Vagina (tissue), 2 donors: ENCODE measurements at regions not wholly inside any gene's neighbourhood (a gene's known extent, or its start where the extent isn't known, plus 50 kb on each side); places are given as distances from the start of the nearest gene placed in this dataset.

Source experiments
- DNase-seq, 2 donors: peaks; one replicate each; pipeline ENCODE4 v3.0.0-alpha.2; 2017; ENCODE audit errors: extremely low spot score in 2 of 2
- H3K27ac ChIP-seq: fragments of 200-600 bp; sonication (generic); one replicate; pipeline ENCODE4 v1.5.1; 2019
- H3K27me3 ChIP-seq: fragments of 200-600 bp; sonication (generic); one replicate; pipeline ENCODE4 v1.5.1; 2019
- H3K36me3 ChIP-seq, 2 donors: fragments of 200-600 bp; sonication (generic); one replicate each; pipeline ENCODE4 v1.5.1; 2017 to 2019
- H3K4me1 ChIP-seq: fragments of 200-600 bp; sonication (generic); one replicate; pipeline ENCODE4 v1.5.1; 2019
- H3K4me3 ChIP-seq, 2 donors: fragments of 200-600 bp; sonication (generic); 1 replicate in 1 of 2; 2 replicates in 1 of 2; pipeline ENCODE4 v1.5.1; 2016 to 2019
- H3K9me3 ChIP-seq: fragments of 200-600 bp; sonication (generic); one replicate; pipeline ENCODE4 v1.5.1; 2019
- POLR2A ChIP-seq, 2 donors: fragments of 450-650 bp; IDR thresholded peaks; one replicate each; pipeline ENCODE4 v1.6.1; 2017; ENCODE audit warnings: antibody characterized with exemption in 2 of 2, mild to moderate bottlenecking in 2 of 2, moderate library complexity in 2 of 2
- POLR2AphosphoS5 ChIP-seq, 2 donors: sonication (generic); formaldehyde crosslinking; IDR thresholded peaks; one replicate each; pipeline ENCODE4 v1.9.0; 2017; ENCODE audit warnings: antibody characterized with exemption in 2 of 2, mild to moderate bottlenecking in 2 of 2, low read depth in 1 of 2; ENCODE audit not compliant: insufficient read depth in 1 of 2
- intact Hi-C: fragments of 100-400 bp; cut with DNase I; formaldehyde crosslinking; loops from one replicate; pipeline ENCODE4 v1.15.1; 2023
- TF ChIP-seq, protein P1 (sequence below), 3 experiments: fragments of 450-650 bp in 2 of 3; fragments of 200-600 bp in 1 of 3; sonication (generic) in 1 of 3; IDR thresholded peaks; one replicate each; pipeline ENCODE4 v1.5.1; 2017 to 2019; ENCODE audit warnings: antibody characterized with exemption in 3 of 3, mild to moderate bottlenecking in 2 of 3, moderate library complexity in 2 of 3

DNA sequence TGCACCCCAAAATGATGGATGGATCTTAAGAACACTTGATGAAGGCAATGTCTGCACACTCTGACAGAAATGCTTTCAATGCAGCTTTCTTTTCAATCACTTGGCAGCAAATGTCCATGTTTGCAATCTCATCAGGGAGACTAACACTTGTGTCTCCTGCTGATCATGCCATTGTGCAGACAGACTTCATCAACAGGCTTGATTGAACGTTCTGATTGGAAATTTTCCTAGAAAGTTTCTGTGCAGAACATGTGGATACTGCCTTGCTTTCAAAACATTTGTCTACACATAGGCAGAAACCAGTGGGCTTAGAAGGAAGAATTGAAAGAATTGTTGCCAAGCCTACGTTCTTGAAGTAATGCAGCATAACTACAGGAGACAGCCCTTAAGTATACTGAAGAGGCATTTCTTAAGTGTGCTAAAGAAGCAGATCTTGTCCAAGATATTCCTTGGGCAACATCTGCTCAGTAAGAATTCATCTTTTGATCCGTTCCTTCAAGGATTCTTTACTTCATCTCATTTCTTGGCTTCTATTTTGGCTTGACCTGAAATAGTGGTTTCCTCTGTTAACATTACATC is 120.4 kb upstream of the PLCB4 start:
- TF ChIP-seq, protein P1, sequence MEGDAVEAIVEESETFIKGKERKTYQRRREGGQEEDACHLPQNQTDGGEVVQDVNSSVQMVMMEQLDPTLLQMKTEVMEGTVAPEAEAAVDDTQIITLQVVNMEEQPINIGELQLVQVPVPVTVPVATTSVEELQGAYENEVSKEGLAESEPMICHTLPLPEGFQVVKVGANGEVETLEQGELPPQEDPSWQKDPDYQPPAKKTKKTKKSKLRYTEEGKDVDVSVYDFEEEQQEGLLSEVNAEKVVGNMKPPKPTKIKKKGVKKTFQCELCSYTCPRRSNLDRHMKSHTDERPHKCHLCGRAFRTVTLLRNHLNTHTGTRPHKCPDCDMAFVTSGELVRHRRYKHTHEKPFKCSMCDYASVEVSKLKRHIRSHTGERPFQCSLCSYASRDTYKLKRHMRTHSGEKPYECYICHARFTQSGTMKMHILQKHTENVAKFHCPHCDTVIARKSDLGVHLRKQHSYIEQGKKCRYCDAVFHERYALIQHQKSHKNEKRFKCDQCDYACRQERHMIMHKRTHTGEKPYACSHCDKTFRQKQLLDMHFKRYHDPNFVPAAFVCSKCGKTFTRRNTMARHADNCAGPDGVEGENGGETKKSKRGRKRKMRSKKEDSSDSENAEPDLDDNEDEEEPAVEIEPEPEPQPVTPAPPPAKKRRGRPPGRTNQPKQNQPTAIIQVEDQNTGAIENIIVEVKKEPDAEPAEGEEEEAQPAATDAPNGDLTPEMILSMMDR (IDR thresholded peaks at IDR 0.05), result no peak
- TF ChIP-seq POLR2AphosphoS5 (IDR thresholded peaks at IDR 0.05; ENCODE audit: insufficient read depth in 1 of 2, low read depth in 1 of 2) (no peak), POLR2A (IDR thresholded peaks at IDR 0.05) (no peak)
- intact Hi-C loops, result no loop called here
- no peak for DNase-seq
- Histone ChIP-seq H3K9me3 (no peaks in the 10 kb centered on the region), H3K27ac (no peak overlapping the region), H3K4me1 (peaks cover 17% of the 10 kb centered on the region), H3K27me3 (no peaks in the 10 kb centered on the region), H3K4me3 (no peak overlapping the region), H3K36me3 (no peaks in the 10 kb centered on the region)

DNA sequence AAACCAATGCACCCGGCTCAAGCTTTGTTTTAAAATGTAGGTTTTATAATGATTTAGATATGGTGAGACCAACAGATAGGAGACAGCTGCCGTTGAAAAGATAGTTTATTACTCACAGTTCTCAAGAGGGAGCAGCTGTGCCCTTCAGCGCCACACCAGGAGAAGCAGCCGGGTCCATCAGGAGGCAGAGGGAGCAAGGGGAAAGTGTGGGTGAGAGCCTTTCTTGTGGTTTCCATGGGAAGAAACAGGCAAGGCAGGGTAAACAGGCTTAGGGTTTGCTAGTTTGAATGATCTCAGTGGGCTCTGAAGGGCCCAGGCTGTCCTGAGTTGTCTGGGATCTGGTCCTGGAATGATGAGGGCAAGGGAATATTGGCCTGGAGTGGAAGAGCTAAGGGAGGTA is 117.7 kb upstream of the PLCB4 start:
- Histone ChIP-seq H3K36me3 (no peaks in the 10 kb centered on the region), H3K27ac (no peak overlapping the region), H3K4me1 (peaks cover 14% of the 10 kb centered on the region), H3K4me3 (no peak overlapping the region), H3K9me3 (no peaks in the 10 kb centered on the region), H3K27me3 (no peaks in the 10 kb centered on the region)
- DNase-seq, result no peak
- intact Hi-C loops, result no loop called here
- TF ChIP-seq, protein P1 (IDR thresholded peaks at IDR 0.05), result no peak
- no peak for TF ChIP-seq POLR2A (IDR thresholded peaks at IDR 0.05)
- TF ChIP-seq POLR2AphosphoS5 (IDR thresholded peaks at IDR 0.05; ENCODE audit: insufficient read depth in 1 of 2, low read depth in 1 of 2), result no peak

DNA sequence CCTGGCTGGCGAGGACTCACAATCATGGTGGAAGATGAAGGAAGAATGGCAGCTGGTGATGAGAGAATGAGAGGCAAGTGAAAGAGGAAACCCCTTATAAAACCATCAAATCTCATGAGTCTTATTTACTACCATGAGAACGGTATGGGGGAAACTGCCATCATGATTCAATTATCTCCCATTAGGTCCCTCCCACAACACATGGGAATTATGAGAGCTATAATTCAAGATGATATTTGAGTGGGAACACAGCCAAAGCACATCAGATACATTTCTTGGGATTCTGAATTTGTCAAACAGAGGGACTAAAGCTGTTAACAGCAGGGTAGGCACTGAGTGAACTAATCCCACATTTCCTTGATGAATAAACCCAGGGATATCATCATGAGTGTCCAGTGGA is 116.2 kb upstream of the PLCB4 start:
- Histone ChIP-seq H3K27me3 (no peaks in the 10 kb centered on the region), H3K27ac (no peak overlapping the region), H3K36me3 (no peaks in the 10 kb centered on the region), H3K9me3 (no peaks in the 10 kb centered on the region), H3K4me1 (peaks cover under 1% of the 10 kb centered on the region), H3K4me3 (no peak overlapping the region)
- no peak for DNase-seq
- TF ChIP-seq POLR2AphosphoS5 (IDR thresholded peaks at IDR 0.05; ENCODE audit: insufficient read depth in 1 of 2, low read depth in 1 of 2) (no peak), POLR2A (IDR thresholded peaks at IDR 0.05) (no peak)
- TF ChIP-seq, protein P1 (IDR thresholded peaks at IDR 0.05), result no peak
- intact Hi-C loops, result no loop called here

DNA sequence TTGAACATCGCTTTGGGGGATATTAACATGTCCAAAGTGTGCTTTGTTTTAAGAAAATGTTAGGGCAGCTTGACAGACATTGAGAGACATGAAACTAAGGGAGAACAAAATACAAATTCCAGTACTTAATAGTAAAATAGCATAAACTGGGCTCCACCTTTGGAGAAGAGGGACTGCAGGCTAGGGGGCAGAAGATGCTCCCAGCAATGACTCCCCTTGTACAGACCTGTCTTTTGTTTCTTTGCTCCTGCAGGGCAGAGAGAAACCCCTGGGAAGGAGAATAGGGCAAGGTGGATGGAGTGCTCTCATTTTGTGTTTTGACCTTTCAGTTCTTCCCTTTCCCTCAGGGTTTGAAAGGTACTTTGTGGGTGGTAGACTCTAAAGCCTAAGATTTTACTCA is 115.6 kb upstream of the PLCB4 start:
- TF ChIP-seq POLR2A (IDR thresholded peaks at IDR 0.05) (no peak), POLR2AphosphoS5 (IDR thresholded peaks at IDR 0.05; ENCODE audit: insufficient read depth in 1 of 2, low read depth in 1 of 2) (no peak)
- TF ChIP-seq, protein P1 (IDR thresholded peaks at IDR 0.05), result no peak

DNA sequence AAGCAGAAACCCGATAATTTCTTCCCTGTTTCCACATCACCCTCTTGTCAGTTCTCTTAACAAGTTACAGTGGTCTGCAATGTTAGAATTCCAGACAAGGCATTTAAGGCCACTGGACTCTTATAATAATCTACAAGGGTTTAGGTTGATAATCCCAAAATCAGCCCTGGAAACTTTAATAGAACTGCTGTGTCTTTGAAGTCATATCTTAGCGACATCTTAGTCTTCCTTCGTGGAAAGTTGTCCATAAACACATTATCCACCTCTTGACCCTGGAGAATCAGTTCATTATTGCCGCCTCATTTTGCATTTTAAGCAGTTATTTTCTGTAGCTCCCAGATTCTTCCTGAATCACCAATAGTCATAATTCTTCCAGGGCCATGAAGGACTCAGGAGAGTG is 108.6 kb upstream of the PLCB4 start:
- Histone ChIP-seq H3K4me1 (no peaks in the 10 kb centered on the region), H3K9me3 (no peaks in the 10 kb centered on the region), H3K27ac (no peak overlapping the region), H3K27me3 (no peaks in the 10 kb centered on the region), H3K4me3 (no peak overlapping the region), H3K36me3 (no peaks in the 10 kb centered on the region)
- DNase-seq, result no peak
- intact Hi-C loops, result no loop called here
- TF ChIP-seq POLR2AphosphoS5 (IDR thresholded peaks at IDR 0.05; ENCODE audit: insufficient read depth in 1 of 2, low read depth in 1 of 2) (no peak), POLR2A (IDR thresholded peaks at IDR 0.05) (no peak)
- TF ChIP-seq, protein P1 (IDR thresholded peaks at IDR 0.05), result no peak

More for the DNA sequence above, 115.6 kb upstream of the PLCB4 start:
- Histone ChIP-seq H3K27me3 (no peaks in the 10 kb centered on the region), H3K4me1 (no peaks in the 10 kb centered on the region), H3K27ac (no peak overlapping the region), H3K9me3 (no peaks in the 10 kb centered on the region), H3K36me3 (no peaks in the 10 kb centered on the region), H3K4me3 (no peak overlapping the region)
- DNase-seq, result no peak
- intact Hi-C loops, result no loop called here
